GM20000 (cell line): ENCODE measurements at regions not wholly inside any gene's neighbourhood (a gene's known extent, or its start where the extent isn't known, plus 50 kb on each side); places are given as distances from the start of the nearest gene placed in this dataset.

ENCODE experiments used
- DNase-seq: peaks from one replicate; pipeline ENCODE4 v3.0.0; 2012; ENCODE audit warnings: low spot score
- CTCF ChIP-seq: IDR thresholded peaks from 2 replicates; pipeline ENCODE4 v1.5.1; 2012; ENCODE audit warnings: mild to moderate bottlenecking, control low read depth; ENCODE audit errors: extremely low read depth, missing control alignments

- TF ChIP-seq CTCF: no peak
- DNase-seq: no peak
Observed at GRCh38 chr4:178665916-178666315, 1223.7 kb upstream of the AGA start.

GRCh38 chr4:178671766-178672165 lies 1229.5 kb upstream of the AGA start:
- no peak for DNase-seq
- TF ChIP-seq CTCF: no peak

GRCh38 chr4:178672512-178672911 lies 1230.3 kb upstream of the AGA start:
- TF ChIP-seq CTCF: no peak
- no peak for DNase-seq

DNA sequence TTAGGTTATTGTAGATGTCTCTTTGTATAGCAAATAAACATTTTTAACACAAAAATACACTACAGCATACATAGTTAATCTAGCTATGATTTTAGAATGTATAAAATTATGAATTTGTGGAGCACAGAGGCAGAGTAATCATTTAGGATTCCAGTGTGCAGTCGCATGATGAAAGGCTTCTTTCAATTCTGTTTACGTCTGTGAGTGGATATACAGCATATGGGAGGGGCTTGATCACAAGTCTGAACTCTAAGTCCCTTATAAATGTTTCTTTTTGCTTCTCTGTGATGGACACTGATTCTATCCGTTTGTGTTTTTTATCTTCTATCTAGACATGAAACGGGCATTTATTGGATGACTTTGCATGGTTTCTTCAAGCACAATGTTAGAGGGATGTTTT lies 1239.6 kb upstream of the AGA start:
- no peak for DNase-seq
- TF ChIP-seq CTCF: no peak

DNA sequence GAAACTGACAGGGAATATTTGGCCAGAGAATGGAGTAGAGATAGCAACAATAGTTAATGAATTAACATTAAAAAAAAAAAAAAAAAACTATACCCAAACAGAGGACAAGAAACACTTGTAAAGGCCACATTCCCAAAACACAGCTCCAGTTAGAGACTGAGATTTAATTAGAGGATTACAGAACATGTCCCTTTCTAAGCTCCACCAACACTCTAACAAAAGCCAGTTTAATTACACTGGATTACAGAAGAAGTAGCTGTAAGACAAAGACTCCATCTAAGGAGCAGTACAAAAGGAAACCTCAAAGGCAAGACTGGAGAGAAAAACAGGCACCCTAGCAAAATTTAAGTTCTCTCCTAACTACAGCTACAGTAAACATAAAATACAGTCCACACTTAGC lies 1247.7 kb upstream of the AGA start:
- no peak for DNase-seq
- TF ChIP-seq CTCF: no peak

GRCh38 chr4:178693816-178694215 lies 1251.6 kb upstream of the AGA start:
- no peak for DNase-seq
- TF ChIP-seq CTCF: no peak

GRCh38 chr4:178696515-178696914 lies 1254.3 kb upstream of the AGA start:
- TF ChIP-seq CTCF: no peak
- no peak for DNase-seq
